GM23338 (cell line): ENCODE measurements at regions not wholly inside any gene's neighbourhood (a gene's known extent, or its start where the extent isn't known, plus 50 kb on each side); places are given as distances from the start of the nearest gene placed in this dataset.

Experiments used
- ATAC-seq: fragments of 200-7000 bp; cut with Tn5 transposase; 3 replicates; pipeline ENCODE4 v1.9.1; 2020
- DNase-seq: peaks from one replicate; pipeline ENCODE4 v3.0.0-alpha.2; 2015; ENCODE audit warnings: low spot score
- H2AFZ ChIP-seq: fragments of 200-600 bp; sonication (generic); 2 replicates; pipeline ENCODE4 v1.8.0; 2016; ENCODE audit warnings: antibody characterized with exemption, mild to moderate bottlenecking, moderate library complexity
- H3F3A ChIP-seq: fragments of 200-600 bp; sonication (generic); replicated peaks from 2 replicates; pipeline ENCODE4 v1.8.0; 2017; ENCODE audit warnings: antibody characterized with exemption, mixed run types, low read depth
- H3K27ac ChIP-seq: fragments of 200-600 bp; sonication (generic); 2 replicates; pipeline ENCODE4 v1.6.1; 2016; ENCODE audit warnings: low read depth
- H3K27me3 ChIP-seq: fragments of 200-600 bp; sonication (generic); 2 replicates; pipeline ENCODE4 v1.8.0; 2016; ENCODE audit warnings: mild to moderate bottlenecking, mixed run types, moderate library complexity; ENCODE audit not compliant: insufficient read depth
- H3K36me3 ChIP-seq: fragments of 200-600 bp; sonication (generic); 2 replicates; pipeline ENCODE4 v1.8.0; 2016; ENCODE audit warnings: mild to moderate bottlenecking; ENCODE audit not compliant: insufficient read depth
- H3K4me1 ChIP-seq: fragments of 200-600 bp; sonication (generic); 2 replicates; pipeline ENCODE4 v1.8.0; 2016; ENCODE audit warnings: mild to moderate bottlenecking, moderate library complexity; ENCODE audit not compliant: insufficient read depth
- H3K4me2 ChIP-seq: fragments of 200-600 bp; sonication (generic); 2 replicates; pipeline ENCODE4 v1.7.1; 2017; ENCODE audit warnings: mixed run types
- H3K4me3 ChIP-seq: fragments of 200-600 bp; sonication (generic); 2 replicates; pipeline ENCODE4 v1.6.1; 2016; ENCODE audit warnings: mixed run types
- H3K79me2 ChIP-seq: fragments of 200-600 bp; sonication (generic); replicated peaks from 2 replicates; pipeline ENCODE4 v1.8.0; 2017; ENCODE audit warnings: mild to moderate bottlenecking; ENCODE audit not compliant: insufficient read depth
- H3K9me2 ChIP-seq: fragments of 200-600 bp; sonication (generic); 2 replicates; pipeline ENCODE4 v1.8.0; 2017; ENCODE audit not compliant: insufficient read depth
- H4K20me1 ChIP-seq: fragments of 200-600 bp; sonication (generic); replicated peaks from 2 replicates; pipeline ENCODE4 v1.8.0; 2017; ENCODE audit warnings: mild to moderate bottlenecking; ENCODE audit not compliant: insufficient read depth
- H3K27ac Mint-ChIP-seq: 2 replicates; pipeline ENCODE4 v1.8.0; 2020; ENCODE audit warnings: inconsistent platforms, mild to moderate bottlenecking, moderate library complexity, mixed read lengths
- H3K27me3 Mint-ChIP-seq: 3 replicates; pipeline ENCODE4 v1.8.0; 2022; ENCODE audit warnings: low read depth, mild to moderate bottlenecking, moderate library complexity, mixed read lengths, inconsistent platforms; ENCODE audit not compliant: insufficient read depth, poor library complexity
- H3K36me3 Mint-ChIP-seq: 3 replicates; pipeline ENCODE4 v1.8.0; 2021; ENCODE audit warnings: low read depth, mild to moderate bottlenecking, inconsistent platforms, moderate library complexity, mixed read lengths
- H3K4me1 Mint-ChIP-seq: 3 replicates; pipeline ENCODE4 v1.8.0; 2020; ENCODE audit warnings: mild to moderate bottlenecking, inconsistent platforms, mixed read lengths
- H3K4me3 Mint-ChIP-seq: 3 replicates; pipeline ENCODE4 v1.8.0; 2021; ENCODE audit warnings: moderate library complexity, mild to moderate bottlenecking, inconsistent platforms, mixed read lengths
- H3K9me3 Mint-ChIP-seq: 3 replicates; pipeline ENCODE4 v1.8.0; 2020; ENCODE audit warnings: moderate library complexity, mild to moderate bottlenecking, inconsistent platforms, mixed read lengths
- CREB1 ChIP-seq: fragments of 250-450 bp; sonication (Bioruptor Pico); IDR thresholded peaks from 2 replicates; pipeline ENCODE4 v1.5.0; 2020; ENCODE audit warnings: low read depth, mild to moderate bottlenecking, moderate library complexity
- EZH2 ChIP-seq: fragments of 200-600 bp; sonication (generic); IDR thresholded peaks from one replicate; pipeline ENCODE4 v1.8.0; 2017; ENCODE audit warnings: antibody characterized with exemption, mild to moderate bottlenecking, low read depth; ENCODE audit not compliant: unreplicated experiment
- EZH2phosphoT487 ChIP-seq: fragments of 200-600 bp; sonication (generic); IDR thresholded peaks from one replicate; pipeline ENCODE4 v1.8.1; 2018; ENCODE audit warnings: antibody characterized with exemption; ENCODE audit not compliant: unreplicated experiment
- JUNB ChIP-seq: IDR thresholded peaks from one replicate; pipeline ENCODE4 v1.6.1; 2016; ENCODE audit warnings: antibody characterized with exemption; ENCODE audit not compliant: unreplicated experiment
- NANOG ChIP-seq: IDR thresholded peaks from 2 replicates; pipeline ENCODE4 v1.6.1; 2016; ENCODE audit warnings: antibody characterized with exemption, borderline replicate concordance
- POLR2AphosphoS5 ChIP-seq: IDR thresholded peaks from 2 replicates; pipeline ENCODE4 v1.6.1; 2016; ENCODE audit warnings: antibody characterized with exemption, low read depth
- STAT1 ChIP-seq: IDR thresholded peaks from one replicate; pipeline ENCODE4 v1.6.1; 2016; ENCODE audit warnings: antibody characterized with exemption; ENCODE audit not compliant: unreplicated experiment
- ZNF114 ChIP-seq: fragments of 250-450 bp; sonication (Bioruptor Pico); IDR thresholded peaks from 2 replicates; pipeline ENCODE4 v1.5.0; 2020; ENCODE audit warnings: mild to moderate bottlenecking, moderate library complexity
- ZNF331 ChIP-seq: fragments of 250-450 bp; sonication (Bioruptor Pico); IDR thresholded peaks from 2 replicates; pipeline ENCODE4 v1.5.0; 2020; ENCODE audit warnings: low read depth, mild to moderate bottlenecking, moderate library complexity
- TF ChIP-seq, protein P1 (sequence below): fragments of 250-450 bp; sonication (Bioruptor Pico); IDR thresholded peaks from 2 replicates; pipeline ENCODE4 v1.5.0; 2020; ENCODE audit warnings: mild to moderate bottlenecking, moderate library complexity
- TF ChIP-seq, protein P2 (sequence below): IDR thresholded peaks from 2 replicates; pipeline ENCODE4 v1.6.1; 2016; ENCODE audit warnings: antibody characterized with exemption
- TF ChIP-seq, protein P3 (sequence below), 2 experiments: fragments of 200-600 bp in 1 of 2; sonication (generic) in 1 of 2; conservative IDR thresholded peaks; 2 replicates each; pipeline versions ENCODE4 v1.5.1 to v1.6.1; 2016 to 2017; ENCODE audit warnings: antibody characterized with exemption in 2 of 2, low read depth in 2 of 2, mild to moderate bottlenecking in 2 of 2, moderate library complexity in 1 of 2
- TF ChIP-seq, protein P4 (sequence below): IDR thresholded peaks from one replicate; pipeline ENCODE4 v1.6.1; 2018; ENCODE audit warnings: antibody characterized with exemption; ENCODE audit not compliant: unreplicated experiment

DNA sequence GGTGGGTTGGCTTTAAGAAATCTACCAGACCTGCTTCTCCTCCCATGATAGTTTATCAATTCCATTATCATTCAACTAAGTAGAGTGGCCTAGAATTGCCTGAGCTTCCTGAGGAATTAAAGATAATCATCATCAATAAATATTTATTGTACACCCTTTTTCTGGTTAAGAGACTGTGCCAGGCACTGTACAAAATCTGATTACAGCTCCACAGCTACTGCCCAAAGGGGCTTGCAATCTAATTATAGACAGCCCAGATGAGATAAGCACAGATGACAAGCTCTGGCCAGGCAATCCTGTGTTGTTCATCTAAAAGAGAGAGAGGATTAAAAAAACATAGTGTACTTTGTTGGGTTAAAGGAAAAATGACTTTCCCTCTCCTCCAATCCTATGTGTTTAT lies 586.4 kb downstream of the GATA3 start:
- Histone ChIP-seq H3K4me3 (no peak overlapping the region), H3K27ac (no peak overlapping the region), H2AFZ (no peak overlapping the region), H3K4me1 (no peaks in the 10 kb centered on the region), H3K4me2 (no peak overlapping the region), H3K9me2 (peaks cover 13% of the 10 kb centered on the region; the same call in 1 of the 2 replicates), H3K79me2 (no peaks in the 10 kb centered on the region), H3K36me3 (no peaks in the 10 kb centered on the region), H3F3A (no peaks in the 10 kb centered on the region), H4K20me1 (no peaks in the 10 kb centered on the region), H3K27me3 (no peaks in the 10 kb centered on the region)
- Mint-ChIP-seq H3K4me3 (no peak overlapping the region), H3K27ac (no peak overlapping the region), H3K36me3 (peaks cover 10% of the 10 kb centered on the region), H3K27me3 (no peaks in the 10 kb centered on the region), H3K4me1 (no peaks in the 10 kb centered on the region), H3K9me3 (peaks cover 11% of the 10 kb centered on the region)
- TF ChIP-seq POLR2AphosphoS5, result no peak
- TF ChIP-seq, protein P1, sequence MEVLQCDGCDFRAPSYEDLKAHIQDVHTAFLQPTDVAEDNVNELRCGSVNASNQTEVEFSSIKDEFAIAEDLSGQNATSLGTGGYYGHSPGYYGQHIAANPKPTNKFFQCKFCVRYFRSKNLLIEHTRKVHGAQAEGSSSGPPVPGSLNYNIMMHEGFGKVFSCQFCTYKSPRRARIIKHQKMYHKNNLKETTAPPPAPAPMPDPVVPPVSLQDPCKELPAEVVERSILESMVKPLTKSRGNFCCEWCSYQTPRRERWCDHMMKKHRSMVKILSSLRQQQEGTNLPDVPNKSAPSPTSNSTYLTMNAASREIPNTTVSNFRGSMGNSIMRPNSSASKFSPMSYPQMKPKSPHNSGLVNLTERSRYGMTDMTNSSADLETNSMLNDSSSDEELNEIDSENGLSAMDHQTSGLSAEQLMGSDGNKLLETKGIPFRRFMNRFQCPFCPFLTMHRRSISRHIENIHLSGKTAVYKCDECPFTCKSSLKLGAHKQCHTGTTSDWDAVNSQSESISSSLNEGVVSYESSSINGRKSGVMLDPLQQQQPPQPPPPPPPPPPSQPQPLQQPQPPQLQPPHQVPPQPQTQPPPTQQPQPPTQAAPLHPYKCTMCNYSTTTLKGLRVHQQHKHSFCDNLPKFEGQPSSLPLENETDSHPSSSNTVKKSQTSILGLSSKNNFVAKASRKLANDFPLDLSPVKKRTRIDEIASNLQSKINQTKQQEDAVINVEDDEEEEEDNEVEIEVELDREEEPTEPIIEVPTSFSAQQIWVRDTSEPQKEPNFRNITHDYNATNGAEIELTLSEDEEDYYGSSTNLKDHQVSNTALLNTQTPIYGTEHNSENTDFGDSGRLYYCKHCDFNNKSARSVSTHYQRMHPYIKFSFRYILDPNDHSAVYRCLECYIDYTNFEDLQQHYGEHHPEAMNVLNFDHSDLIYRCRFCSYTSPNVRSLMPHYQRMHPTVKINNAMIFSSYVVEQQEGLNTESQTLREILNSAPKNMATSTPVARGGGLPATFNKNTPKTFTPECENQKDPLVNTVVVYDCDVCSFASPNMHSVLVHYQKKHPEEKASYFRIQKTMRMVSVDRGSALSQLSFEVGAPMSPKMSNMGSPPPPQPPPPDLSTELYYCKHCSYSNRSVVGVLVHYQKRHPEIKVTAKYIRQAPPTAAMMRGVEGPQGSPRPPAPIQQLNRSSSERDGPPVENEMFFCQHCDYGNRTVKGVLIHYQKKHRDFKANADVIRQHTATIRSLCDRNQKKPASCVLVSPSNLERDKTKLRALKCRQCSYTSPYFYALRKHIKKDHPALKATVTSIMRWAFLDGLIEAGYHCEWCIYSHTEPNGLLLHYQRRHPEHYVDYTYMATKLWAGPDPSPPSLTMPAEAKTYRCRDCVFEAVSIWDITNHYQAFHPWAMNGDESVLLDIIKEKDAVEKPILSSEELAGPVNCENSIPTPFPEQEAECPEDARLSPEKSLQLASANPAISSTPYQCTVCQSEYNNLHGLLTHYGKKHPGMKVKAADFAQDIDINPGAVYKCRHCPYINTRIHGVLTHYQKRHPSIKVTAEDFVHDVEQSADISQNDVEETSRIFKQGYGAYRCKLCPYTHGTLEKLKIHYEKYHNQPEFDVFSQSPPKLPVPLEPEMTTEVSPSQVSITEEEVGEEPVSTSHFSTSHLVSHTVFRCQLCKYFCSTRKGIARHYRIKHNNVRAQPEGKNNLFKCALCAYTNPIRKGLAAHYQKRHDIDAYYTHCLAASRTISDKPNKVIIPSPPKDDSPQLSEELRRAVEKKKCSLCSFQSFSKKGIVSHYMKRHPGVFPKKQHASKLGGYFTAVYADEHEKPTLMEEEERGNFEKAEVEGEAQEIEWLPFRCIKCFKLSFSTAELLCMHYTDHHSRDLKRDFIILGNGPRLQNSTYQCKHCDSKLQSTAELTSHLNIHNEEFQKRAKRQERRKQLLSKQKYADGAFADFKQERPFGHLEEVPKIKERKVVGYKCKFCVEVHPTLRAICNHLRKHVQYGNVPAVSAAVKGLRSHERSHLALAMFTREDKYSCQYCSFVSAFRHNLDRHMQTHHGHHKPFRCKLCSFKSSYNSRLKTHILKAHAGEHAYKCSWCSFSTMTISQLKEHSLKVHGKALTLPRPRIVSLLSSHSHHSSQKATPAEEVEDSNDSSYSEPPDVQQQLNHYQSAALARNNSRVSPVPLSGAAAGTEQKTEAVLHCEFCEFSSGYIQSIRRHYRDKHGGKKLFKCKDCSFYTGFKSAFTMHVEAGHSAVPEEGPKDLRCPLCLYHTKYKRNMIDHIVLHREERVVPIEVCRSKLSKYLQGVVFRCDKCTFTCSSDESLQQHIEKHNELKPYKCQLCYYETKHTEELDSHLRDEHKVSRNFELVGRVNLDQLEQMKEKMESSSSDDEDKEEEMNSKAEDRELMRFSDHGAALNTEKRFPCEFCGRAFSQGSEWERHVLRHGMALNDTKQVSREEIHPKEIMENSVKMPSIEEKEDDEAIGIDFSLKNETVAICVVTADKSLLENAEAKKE, result no peak
- no peak for TF ChIP-seq ZNF331
- no peak for TF ChIP-seq JUNB
- no peak for TF ChIP-seq STAT1
- TF ChIP-seq CREB1 (CRISPR knock-in tag), result no peak
- no peak for TF ChIP-seq EZH2phosphoT487
- TF ChIP-seq, protein P2, sequence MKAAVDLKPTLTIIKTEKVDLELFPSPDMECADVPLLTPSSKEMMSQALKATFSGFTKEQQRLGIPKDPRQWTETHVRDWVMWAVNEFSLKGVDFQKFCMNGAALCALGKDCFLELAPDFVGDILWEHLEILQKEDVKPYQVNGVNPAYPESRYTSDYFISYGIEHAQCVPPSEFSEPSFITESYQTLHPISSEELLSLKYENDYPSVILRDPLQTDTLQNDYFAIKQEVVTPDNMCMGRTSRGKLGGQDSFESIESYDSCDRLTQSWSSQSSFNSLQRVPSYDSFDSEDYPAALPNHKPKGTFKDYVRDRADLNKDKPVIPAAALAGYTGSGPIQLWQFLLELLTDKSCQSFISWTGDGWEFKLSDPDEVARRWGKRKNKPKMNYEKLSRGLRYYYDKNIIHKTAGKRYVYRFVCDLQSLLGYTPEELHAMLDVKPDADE, result no peak
- TF ChIP-seq, protein P3, sequence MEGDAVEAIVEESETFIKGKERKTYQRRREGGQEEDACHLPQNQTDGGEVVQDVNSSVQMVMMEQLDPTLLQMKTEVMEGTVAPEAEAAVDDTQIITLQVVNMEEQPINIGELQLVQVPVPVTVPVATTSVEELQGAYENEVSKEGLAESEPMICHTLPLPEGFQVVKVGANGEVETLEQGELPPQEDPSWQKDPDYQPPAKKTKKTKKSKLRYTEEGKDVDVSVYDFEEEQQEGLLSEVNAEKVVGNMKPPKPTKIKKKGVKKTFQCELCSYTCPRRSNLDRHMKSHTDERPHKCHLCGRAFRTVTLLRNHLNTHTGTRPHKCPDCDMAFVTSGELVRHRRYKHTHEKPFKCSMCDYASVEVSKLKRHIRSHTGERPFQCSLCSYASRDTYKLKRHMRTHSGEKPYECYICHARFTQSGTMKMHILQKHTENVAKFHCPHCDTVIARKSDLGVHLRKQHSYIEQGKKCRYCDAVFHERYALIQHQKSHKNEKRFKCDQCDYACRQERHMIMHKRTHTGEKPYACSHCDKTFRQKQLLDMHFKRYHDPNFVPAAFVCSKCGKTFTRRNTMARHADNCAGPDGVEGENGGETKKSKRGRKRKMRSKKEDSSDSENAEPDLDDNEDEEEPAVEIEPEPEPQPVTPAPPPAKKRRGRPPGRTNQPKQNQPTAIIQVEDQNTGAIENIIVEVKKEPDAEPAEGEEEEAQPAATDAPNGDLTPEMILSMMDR (conservative IDR thresholded peaks at IDR 0.05; ENCODE audit: low read depth in 2 of 2), result no peak
- TF ChIP-seq EZH2, result no peak
- no peak for TF ChIP-seq NANOG
- TF ChIP-seq, protein P4, sequence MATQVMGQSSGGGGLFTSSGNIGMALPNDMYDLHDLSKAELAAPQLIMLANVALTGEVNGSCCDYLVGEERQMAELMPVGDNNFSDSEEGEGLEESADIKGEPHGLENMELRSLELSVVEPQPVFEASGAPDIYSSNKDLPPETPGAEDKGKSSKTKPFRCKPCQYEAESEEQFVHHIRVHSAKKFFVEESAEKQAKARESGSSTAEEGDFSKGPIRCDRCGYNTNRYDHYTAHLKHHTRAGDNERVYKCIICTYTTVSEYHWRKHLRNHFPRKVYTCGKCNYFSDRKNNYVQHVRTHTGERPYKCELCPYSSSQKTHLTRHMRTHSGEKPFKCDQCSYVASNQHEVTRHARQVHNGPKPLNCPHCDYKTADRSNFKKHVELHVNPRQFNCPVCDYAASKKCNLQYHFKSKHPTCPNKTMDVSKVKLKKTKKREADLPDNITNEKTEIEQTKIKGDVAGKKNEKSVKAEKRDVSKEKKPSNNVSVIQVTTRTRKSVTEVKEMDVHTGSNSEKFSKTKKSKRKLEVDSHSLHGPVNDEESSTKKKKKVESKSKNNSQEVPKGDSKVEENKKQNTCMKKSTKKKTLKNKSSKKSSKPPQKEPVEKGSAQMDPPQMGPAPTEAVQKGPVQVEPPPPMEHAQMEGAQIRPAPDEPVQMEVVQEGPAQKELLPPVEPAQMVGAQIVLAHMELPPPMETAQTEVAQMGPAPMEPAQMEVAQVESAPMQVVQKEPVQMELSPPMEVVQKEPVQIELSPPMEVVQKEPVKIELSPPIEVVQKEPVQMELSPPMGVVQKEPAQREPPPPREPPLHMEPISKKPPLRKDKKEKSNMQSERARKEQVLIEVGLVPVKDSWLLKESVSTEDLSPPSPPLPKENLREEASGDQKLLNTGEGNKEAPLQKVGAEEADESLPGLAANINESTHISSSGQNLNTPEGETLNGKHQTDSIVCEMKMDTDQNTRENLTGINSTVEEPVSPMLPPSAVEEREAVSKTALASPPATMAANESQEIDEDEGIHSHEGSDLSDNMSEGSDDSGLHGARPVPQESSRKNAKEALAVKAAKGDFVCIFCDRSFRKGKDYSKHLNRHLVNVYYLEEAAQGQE, result no peak
- TF ChIP-seq ZNF114 (CRISPR knock-in tag), result no peak
- ATAC-seq (no peak), DNase-seq (no peak)
